AG08395 (cell line): ENCODE measurements at regions not wholly inside any gene's neighbourhood (a gene's known extent, or its start where the extent isn't known, plus 50 kb on each side); places are given as distances from the start of the nearest gene placed in this dataset.
"Not testable (repeated sequence)": the region's sequence is repeated elsewhere in the genome, so short reads cannot be mapped to it uniquely, and the experiment has no call there.

Experiments used
- DNase-seq: peaks from one replicate; pipeline ENCODE4 v3.0.0; 2012; ENCODE audit warnings: mixed read lengths, low spot score

DNA sequence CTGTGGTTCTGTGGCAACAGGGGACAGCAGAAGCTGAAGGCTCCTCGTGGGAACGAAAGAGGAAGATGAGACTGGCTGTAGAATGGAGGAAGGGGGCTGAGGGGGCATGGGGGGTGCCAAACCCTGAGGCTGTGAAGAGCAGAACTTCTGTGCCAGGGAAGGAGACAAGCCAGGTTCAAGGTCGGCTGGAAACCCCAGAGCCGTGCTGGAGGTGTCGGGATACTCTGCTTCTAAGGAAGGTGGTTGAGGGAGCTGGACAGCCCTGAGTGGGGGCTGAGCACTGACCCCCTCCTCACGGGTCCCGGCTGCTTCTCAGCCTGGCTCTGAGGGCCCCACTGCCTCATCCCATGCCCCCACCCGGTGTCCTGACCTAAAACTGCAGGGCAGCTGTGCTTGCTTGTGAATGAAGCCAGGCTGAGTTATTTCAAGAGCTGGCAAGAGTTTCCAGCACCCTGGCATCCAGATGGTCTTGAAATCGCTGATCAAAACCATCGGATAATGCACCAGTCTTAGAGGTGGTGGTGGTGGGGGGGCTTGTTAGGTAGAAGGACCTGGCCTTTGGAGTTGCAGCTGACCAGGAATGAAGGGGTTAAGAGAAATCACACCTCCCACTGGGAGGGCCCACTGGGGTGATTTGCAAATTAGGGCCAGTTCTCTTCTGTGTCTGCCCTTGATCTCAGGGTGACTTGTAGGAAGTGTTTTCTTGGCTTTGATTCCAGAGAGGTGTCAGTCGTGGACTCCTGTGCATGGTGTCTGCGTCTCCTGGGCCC lies 218.9 kb upstream of the C1orf174 start:
- DNase-seq: no peak

DNA sequence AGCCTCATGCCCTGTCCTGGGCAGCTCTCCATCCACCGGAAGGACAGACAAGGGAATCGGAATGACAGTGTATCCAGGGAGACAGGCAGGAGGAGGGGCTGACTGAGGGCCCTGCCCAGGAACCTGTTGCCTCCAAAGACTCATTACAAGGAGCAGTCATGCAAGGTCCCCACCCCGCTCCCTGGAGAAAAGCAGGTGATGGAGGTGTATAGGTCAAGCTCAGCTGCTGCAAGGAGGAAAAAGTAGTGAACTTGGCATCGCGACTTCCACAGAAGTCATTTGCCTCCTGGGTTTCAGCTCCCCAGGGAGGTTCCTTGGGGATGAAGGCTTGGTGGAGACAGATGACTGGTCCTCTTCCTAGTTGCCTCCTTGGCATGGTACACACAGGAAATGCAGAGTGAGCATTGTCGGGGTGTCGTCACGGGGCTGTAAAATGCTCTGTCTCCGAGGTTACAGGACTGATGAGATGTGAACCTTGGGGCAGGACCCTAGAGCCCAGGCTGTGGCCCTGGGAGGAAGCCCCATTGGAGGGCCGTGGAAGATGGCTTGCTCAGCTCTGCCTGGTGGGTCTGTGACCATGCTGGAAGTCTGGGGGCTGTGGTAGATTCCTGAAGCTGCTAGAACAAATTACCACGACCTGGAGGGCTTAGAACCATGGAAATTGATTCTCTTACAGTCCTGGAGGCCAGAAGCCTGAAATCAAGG lies 219.6 kb upstream of the C1orf174 start:
- no peak for DNase-seq

DNA sequence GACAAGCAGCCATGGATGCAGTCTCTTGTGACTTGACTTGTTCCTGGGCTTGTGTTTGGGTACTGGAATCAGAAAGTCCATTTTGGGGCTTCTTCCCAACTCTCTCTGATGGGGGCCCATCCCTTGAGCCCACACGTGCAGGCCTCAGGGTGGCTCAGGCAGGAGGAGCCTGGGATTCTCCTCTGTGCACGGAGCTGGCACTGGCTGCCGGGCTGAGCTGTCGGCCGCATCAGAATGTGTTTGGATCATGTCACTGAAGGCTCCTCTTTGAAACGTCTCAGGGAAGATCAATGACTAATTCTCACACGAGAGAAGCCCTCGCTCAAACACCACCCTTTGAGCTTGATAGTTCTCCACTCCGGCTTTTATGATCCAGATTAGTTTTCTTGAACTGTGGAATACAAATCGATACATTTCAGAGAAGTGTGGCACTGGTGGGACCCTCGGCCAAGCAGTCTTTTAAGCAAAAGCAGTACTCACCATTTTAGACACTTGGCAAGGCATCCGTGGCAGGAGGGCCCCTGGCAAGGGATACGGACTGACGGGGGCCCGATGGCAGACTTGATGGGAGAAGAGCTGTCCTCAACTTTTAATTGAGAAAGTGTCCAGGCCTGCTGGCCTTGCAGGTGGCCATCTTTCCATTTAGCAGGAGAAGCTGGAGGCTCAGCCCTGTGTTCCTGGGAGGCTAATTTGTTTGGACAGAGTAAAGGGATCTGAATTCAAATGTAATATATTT lies 220.7 kb upstream of the C1orf174 start:
- DNase-seq: no peak

DNA sequence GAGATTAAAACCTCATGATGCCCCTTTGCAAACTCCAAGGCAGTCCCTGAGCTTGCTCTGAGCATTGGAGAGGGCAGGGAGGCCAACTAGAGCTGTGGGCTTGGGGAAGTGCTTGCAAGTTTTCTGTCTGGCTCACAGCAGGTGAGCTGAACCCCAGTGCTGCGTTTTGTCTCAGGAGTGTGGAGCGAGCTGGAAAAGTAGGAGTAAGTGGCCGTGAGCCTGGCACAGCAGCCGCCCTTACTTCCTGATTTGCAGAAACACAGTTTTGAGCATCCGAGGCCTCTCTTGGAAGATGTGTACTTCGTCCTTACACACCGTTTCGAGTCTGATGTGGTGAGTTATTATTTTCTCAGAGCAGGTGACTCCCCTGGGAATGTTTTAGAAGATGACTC lies 221.2 kb upstream of the C1orf174 start:
- DNase-seq: no peak

DNA sequence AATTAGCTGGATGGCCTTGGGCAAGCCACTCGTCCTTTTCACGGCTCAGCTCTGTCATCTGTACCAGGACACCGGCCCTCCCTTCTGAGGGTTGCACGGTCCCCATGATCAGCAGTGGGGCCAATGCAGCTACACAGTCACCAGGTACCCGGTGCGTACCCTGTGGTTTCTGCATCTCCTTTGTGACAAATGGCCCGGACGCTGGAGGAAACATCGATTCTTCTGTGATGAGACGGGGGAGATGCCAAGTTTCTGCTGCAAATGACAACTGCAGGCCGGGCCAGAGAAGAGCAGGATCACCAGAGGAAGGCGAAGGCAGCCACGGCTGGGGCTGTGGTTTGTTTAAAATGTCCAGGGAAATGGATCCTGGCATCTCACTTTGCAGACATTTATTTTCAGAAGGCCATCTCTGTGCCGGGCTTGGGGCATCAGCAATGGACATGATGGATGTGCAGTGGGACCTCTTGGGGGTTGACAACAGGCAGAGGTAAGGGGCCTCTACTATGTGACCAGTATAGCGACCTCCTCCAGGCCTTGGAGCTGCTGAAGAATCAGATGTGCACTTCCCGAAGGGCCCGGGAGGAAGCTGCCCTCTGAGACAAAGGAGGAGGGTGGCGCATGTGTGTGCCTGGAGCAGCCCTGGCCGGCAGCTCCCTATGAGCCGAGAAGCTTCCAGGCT lies 221.9 kb upstream of the C1orf174 start:
- no peak for DNase-seq

DNA sequence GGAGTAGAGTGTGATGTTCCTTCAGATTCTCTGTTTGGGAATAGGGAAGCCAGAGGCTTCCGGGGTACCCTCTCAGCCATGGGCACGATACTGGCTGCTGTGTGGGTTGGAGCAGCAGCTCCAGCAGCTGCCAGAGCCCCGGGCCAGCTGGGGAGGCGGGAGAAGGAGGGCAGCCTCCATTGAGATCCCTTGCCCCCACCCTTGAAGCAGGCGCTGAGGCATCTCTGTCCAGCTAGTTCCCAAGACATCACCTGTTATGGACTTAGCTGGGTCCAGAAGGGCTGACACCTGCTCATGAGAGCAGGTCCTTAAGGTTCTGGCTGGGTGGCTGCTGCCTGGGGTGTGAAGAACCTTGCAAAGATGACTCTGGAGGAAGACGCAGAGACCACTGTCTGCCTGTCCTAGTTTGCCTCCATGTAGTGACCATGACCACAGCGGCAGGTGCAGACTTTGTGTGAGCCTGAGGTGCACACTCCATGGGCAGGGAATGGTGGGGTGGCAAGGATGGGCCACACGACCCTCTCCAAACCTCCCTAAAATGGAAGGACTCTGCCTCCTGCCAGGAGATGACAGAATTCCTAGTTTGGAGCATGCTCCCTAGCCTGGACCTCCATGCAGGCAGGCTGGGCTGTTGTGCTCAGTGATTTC lies 222.6 kb upstream of the C1orf174 start:
- DNase-seq: no peak

DNA sequence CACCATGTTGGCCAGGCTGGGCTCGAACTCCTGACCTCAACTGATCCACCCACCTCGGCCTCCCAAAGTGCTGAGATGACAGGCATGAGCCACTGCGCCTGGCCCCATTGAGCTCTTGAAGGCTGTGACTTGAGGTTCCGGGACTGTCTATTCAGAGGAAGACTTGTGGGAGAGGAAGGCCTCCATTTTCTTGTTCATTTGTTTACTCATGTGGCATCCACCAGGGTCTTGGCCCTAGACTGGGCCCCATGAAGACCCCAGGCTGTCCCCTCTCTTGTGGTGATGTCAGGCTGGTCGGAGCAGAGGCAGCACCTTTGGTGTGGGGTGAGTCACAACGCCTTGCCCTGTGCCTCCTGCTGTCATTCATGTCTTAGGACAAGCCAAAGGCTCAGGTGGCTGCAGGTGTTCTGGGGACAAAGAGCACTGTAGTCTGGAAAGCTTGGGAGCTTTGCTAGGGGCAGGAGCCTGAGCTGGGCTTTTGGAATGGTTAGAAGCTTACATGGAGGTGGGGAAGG lies 224.6 kb upstream of the C1orf174 start:
- no peak for DNase-seq

DNA sequence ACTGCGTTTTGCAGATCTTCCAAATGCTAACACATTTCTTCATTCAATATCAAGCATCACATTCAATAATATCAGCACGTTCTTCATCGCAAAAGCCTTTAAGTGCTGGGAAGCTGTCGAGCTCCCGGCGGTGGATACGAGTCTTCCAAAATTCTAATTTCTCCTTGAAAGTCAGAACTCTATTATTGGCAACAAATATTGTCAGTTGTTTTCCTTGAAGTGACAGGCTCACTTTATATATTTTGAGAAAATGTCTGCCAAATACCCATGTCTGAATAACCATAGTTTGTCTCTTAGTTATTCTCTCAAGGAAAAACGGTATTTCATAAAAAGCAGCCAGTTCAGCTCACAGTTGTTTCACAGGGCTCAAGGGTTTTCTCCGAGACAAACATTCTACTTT lies 226.2 kb upstream of the C1orf174 start:
- no peak for DNase-seq

DNA sequence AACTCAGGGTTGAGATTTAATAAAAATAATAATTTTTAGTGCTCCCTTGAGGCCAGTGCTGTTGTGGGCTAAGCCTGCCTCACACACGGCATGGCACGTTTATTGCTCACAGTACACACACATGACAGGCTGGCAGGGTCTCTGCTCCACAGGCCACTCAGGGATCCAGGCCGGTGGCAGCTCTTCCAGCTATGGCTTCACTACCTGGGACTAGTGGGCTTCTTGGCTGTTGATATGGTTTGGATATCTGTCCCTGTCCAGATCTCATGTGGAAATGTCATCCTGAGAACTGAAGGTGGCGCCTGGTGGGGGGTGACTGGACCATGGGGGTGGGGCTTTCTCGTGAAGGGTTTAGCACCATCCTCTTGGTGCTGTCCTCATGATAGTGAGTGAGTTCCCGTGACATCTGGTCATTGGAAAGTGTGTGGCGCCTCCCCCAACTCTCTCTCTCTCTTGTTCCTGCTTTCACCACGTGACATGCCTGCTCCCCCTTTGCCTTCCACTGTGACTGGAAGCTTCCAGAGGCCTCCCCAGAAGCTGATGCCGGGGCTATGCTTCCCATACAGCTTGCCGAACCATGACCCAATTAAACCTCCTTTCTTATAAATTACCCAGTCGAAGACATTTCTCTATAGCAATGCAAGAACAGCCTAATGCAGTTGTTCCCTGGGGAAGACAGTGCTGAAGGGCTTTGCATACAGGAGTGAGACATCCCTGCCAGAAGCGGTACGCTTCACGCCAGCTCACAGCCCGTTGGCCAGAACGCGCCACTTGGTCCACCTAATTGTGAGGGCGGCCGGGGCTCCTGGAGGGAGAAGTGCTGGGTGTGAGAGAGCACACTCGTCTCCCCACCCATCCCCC lies 226.9 kb upstream of the C1orf174 start:
- DNase-seq: no peak

DNA sequence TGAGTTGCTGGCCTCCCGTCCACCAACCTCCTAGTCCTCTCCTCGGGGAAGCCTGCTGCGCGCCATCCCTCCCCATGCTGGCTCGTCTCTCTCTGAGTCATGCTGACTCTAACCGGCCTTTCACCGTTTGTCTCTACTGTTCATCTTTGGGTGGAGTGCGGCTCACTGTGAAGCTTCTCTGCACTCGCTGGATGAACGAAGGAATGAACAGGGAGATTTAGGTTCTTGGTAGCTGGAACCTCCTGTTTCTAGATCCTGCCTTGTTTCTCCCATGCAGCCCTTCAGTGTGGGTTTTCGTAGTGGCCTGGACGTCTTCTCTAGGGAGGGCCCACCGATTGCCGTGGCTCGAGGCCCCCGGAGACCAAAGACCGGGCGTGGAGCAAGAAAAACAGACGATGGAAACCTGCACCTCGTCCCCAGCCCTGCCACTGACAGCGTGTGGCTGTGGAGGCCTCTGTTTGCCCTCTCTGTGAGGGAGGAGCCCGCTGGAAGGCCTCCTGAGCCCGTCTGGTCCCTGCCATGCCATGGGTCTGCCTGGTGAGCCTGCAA lies 227.6 kb upstream of the C1orf174 start:
- no peak for DNase-seq

DNA sequence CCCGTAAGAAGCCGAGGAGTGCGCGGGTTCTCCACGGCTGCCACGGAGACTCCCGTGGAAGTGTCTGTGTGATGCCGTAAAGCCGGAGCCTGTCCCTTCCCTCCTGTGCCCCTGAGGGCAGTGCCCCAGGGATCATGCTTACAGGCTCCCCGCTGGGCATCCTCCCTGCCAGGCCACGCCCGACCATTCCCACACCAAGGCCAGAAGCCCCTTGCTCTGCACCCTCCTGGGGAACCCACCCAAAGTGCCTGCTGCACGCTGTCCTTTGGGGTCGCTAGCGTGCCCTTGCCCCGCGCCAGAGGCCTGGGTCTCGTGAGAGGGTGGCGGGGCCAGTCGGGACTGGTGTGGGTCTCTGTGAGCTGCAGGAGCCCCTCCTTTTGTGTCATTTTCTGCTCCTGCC lies 228.5 kb upstream of the C1orf174 start:
- DNase-seq: no peak

DNA sequence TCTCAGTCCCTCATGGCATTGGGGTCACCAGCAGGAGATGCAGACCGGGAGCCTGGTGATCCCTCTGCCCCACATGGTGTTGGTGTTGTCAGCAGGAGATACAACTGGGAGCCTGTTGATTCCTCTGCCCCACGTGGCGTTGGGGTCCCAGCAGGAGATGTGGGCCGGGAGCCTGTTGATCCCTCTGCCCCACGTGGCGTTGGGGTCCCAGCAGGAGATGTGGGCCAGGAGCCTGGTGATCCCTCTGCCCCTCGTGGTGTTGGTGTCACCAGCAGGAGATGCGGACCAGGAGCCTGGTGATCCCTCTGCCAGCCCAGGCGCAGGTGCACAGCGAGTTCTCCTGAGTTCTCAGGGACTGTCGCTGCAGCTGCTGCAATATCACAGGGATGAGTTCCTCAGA lies 229.6 kb upstream of the C1orf174 start:
- no peak for DNase-seq

DNA sequence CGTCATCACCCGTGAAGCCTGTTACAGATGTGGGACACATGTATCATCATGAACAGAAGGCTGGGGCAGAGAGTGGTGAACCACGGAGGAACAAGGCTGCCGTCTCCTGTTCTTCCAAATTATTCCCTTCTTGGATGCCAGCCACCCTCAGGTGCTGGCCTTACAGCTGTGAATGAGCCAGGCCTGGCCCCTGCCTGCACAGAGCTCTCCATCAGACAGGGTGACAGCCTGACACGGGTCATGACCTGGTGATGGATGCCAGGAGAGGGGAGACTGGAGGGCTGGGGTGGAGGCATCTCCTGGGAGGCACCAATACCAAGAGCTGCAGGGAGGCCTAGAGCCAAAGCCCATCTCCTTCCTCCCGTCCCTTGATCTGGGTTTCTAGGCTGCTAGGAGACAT lies 230.0 kb upstream of the C1orf174 start:
- no peak for DNase-seq

DNA sequence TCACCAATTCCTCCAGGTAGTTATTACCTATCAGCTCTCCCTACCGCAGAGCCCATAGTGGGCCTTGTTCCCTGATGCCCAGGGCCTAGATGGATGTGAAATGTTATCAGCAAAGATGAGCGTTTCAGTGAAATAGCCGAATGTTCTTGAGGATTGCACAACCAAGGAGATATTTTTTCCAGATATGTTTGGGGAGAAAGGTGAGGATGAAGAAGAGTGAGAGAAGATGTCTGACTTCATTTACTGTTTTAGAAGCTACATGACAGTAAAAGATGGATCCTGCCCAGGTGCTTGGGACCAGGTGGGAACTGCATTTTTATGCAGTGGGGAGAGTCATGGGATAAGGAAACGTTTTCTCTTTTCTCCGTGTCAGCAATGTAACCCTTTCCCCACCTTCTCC lies 231.7 kb upstream of the C1orf174 start:
- no peak for DNase-seq

DNA sequence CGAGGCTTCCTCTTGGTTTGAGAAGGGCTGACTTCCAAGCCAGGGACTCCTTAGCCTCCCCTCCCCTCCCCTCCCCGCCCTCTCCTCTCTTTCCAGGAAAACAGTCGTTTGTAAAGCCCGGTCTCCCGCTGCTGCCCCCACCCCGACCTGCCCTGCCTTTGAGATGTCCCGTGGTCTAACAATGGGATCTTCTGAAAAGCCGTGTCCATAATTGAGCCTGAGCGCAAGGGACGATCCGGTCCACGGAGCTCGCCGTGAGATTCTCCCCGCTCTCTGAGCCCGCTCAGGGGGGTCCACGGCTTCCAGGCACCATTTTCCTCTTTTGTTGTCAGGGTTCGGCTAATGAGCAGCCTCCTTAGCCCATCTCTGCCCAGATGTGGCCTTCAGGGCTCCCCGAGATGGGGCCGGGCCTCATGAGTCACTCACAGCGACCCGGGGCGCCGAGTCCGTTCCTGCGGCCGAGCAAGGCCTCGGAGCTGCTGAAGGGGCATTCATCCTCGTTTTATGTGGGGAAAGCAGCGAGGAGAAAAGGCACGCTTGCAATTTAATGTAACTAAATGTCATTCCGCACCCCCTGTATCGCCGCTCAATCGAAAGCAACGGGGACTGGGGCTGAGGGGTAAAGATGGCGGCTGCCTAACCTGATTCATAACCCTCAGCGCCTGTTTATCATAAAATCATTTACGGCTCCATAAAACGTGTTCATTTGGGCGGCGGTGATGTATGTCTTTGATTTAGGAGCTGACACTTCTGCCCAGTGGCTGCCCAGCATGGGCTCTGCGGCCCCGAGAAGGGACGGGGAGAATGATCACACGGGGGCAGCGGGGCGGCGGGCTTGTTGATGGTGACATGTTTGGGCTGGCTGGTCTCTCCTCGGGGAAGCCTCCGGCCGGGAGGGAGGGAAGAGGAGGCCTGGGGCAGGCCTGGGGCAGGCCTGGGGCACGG lies 232.6 kb upstream of the C1orf174 start:
- DNase-seq: no peak

DNA sequence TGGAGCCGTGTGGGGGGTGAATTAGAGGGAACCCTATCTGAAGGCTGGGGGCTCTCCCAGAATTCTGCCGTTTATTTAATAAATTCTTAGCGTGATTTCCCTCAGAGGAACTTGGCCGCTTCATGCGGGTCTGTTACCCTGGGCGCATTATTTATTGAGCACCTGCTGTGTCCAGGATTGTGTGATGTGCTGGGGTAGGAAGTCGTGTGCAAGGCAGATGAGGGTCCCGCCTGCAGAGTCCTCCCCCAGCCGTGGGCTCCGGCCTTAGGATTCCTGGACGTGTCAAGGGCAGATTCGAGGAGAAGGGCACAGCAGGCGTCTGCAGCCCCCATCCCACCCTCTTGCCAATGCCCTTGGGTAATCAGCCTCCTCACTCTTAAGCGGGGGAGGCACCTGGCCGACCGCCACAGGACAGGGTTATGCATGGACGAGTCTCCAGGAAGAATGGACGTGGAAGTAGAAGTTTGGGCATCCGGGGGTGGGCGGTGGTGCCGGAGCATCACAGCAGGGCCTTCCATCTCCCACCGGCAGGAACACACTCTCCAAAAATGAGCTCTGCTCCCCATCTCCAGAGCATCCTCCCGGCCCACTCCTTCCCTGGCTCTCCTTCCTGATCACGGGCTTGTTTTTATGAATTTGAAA lies 233.3 kb upstream of the C1orf174 start:
- DNase-seq: no peak

DNA sequence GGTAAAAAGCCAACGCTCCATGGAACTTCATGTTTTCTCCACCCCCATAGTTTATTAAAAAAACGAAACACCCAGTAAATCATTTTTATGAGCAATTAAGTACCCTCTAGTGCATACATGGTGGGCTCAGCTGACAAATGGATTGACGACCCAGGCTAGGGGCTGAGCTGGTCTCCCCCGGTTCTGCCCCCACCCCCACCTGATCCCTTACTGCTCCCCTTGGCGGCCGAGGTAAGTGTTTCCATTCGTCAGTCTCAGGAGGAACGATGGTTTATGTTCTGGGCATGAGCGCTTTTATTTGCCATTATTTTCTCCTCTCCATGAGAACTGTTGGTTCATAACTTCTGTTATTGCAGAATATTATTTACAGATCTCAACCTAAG lies 233.9 kb upstream of the C1orf174 start:
- no peak for DNase-seq

DNA sequence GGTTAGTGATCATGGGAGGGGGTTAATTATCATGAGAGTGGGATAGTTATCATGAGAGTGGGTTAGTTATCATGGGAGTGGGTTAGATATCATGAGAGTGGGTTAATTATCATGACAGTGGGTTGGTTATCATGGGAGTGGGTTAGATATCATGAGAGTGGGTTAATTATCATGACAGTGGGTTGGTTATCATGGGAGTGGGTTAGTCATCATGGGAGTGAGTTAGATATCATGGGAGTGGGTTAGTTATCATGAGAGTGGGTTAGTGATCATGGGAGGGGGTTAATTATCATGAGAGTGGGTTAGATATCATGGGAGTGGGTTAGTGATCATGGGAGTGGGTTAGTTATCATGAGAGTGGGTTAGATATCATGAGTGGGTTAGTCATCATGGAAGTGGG lies 235.8 kb upstream of the C1orf174 start:
- not testable (repeated sequence) for DNase-seq
